Mesenchymal stem cell (in vitro differentiated cells and primary cell): ENCODE measurements at regions not wholly inside any gene's neighbourhood (a gene's known extent, or its start where the extent isn't known, plus 50 kb on each side); places are given as distances from the start of the nearest gene placed in this dataset.

Experiments used
- DNase-seq: peaks from one replicate; pipeline ENCODE4 v3.0.0-alpha.2; 2013
- H2AFZ ChIP-seq: one replicate; pipeline ENCODE4 v1.6.1; 2013; ENCODE audit warnings: low read depth, mild to moderate bottlenecking, control low read depth, inconsistent platforms, low read length, moderate library complexity
- H2AK5ac ChIP-seq: 2 replicates; pipeline ENCODE4 v1.6.1; 2013; ENCODE audit warnings: low read length, moderate library complexity, mild to moderate bottlenecking, inconsistent platforms; ENCODE audit not compliant: severe bottlenecking
- H2BK120ac ChIP-seq: one replicate; pipeline ENCODE4 v1.6.1; 2013; ENCODE audit warnings: low read depth, mild to moderate bottlenecking, inconsistent platforms, low read length, moderate library complexity
- H2BK12ac ChIP-seq, 2 experiments: one replicate each; pipeline ENCODE4 v1.6.1; 2013; ENCODE audit warnings: inconsistent platforms in 2 of 2, low read length in 2 of 2, mild to moderate bottlenecking in 2 of 2, moderate library complexity in 2 of 2, control low read depth in 1 of 2
- H2BK15ac ChIP-seq: one replicate; pipeline ENCODE4 v1.6.1; 2013; ENCODE audit warnings: mild to moderate bottlenecking, low read depth, inconsistent platforms; ENCODE audit not compliant: poor library complexity, severe bottlenecking
- H2BK5ac ChIP-seq: 2 replicates; pipeline ENCODE4 v1.6.1; 2013; ENCODE audit warnings: low read depth, mild to moderate bottlenecking, low read length, control low read depth, inconsistent platforms; ENCODE audit not compliant: poor library complexity, severe bottlenecking
- H3K14ac ChIP-seq, 2 experiments: one replicate each; pipeline ENCODE4 v1.6.1; 2013; ENCODE audit warnings: inconsistent platforms in 2 of 2, low read length in 2 of 2, control low read depth in 1 of 2, mild to moderate bottlenecking in 1 of 2, moderate library complexity in 1 of 2
- H3K18ac ChIP-seq, 2 experiments: one replicate each; pipeline ENCODE4 v1.6.1; 2013; ENCODE audit warnings: inconsistent platforms in 2 of 2, low read length in 2 of 2, control low read depth in 1 of 2, low read depth in 1 of 2, mild to moderate bottlenecking in 1 of 2
- H3K23ac ChIP-seq, 2 experiments: one replicate each; pipeline ENCODE4 v1.6.1; 2013; ENCODE audit warnings: inconsistent platforms in 2 of 2, low read length in 2 of 2, mild to moderate bottlenecking in 2 of 2, moderate library complexity in 2 of 2, control low read depth in 1 of 2
- H3K27ac ChIP-seq: 2 replicates; pipeline ENCODE4 v1.5.1; 2013; ENCODE audit warnings: mild to moderate bottlenecking, moderate library complexity, low read length, control low read depth, inconsistent platforms; ENCODE audit not compliant: poor library complexity, severe bottlenecking
- H3K27me3 ChIP-seq, 2 experiments: 2 replicates each; pipeline versions ENCODE4 v1.6.1 to v1.7.0; 2013; ENCODE audit warnings: low read length in 2 of 2, mild to moderate bottlenecking in 2 of 2, moderate library complexity in 2 of 2, control low read depth in 1 of 2, inconsistent platforms in 1 of 2; ENCODE audit not compliant: control insufficient read depth in 1 of 2, insufficient read depth in 1 of 2
- H3K36me3 ChIP-seq, 2 experiments: 2 replicates each; pipeline versions ENCODE4 v1.6.1 to v1.7.0; 2013; ENCODE audit warnings: low read length in 2 of 2, control low read depth in 1 of 2, inconsistent platforms in 1 of 2, low read depth in 1 of 2, mild to moderate bottlenecking in 1 of 2; ENCODE audit not compliant: insufficient read depth in 2 of 2, control insufficient read depth in 1 of 2
- H3K4ac ChIP-seq, 2 experiments: one replicate each; pipeline ENCODE4 v1.6.1; 2013; ENCODE audit warnings: inconsistent platforms in 2 of 2, low read length in 2 of 2, mild to moderate bottlenecking in 2 of 2, moderate library complexity in 2 of 2, control low read depth in 1 of 2, low read depth in 1 of 2
- H3K4me1 ChIP-seq: 2 replicates; pipeline ENCODE4 v1.6.1; 2013; ENCODE audit warnings: low read depth, low read length, control low read depth; ENCODE audit not compliant: control insufficient read depth, insufficient read depth
- H3K4me2 ChIP-seq: 2 replicates; pipeline ENCODE4 v1.6.1; 2013; ENCODE audit warnings: low read length, mild to moderate bottlenecking, inconsistent platforms; ENCODE audit not compliant: poor library complexity, severe bottlenecking
- H3K4me3 ChIP-seq, 2 experiments: 2 replicates each; pipeline versions ENCODE4 v1.5.1 to v1.7.0; 2013; ENCODE audit warnings: low read length in 2 of 2, mild to moderate bottlenecking in 2 of 2, control low read depth in 1 of 2, low read depth in 1 of 2; ENCODE audit not compliant: insufficient read depth in 1 of 2
- H3K79me1 ChIP-seq: replicated peaks from 2 replicates; pipeline ENCODE4 v1.6.1; 2013; ENCODE audit warnings: mild to moderate bottlenecking, control low read depth, low read length, inconsistent platforms; ENCODE audit not compliant: poor library complexity, severe bottlenecking
- H3K9ac ChIP-seq: 2 replicates; pipeline ENCODE4 v1.7.0; 2013; ENCODE audit warnings: mild to moderate bottlenecking, low read length, moderate library complexity
- H3K9me3 ChIP-seq: 2 replicates; pipeline ENCODE4 v1.7.0; 2013; ENCODE audit warnings: mild to moderate bottlenecking, low read length; ENCODE audit not compliant: control insufficient read depth
- H4K8ac ChIP-seq: one replicate; pipeline ENCODE4 v1.6.1; 2013; ENCODE audit warnings: inconsistent platforms, mild to moderate bottlenecking, low read length, moderate library complexity
- H4K91ac ChIP-seq: one replicate; pipeline ENCODE4 v1.6.1; 2013; ENCODE audit warnings: mild to moderate bottlenecking, low read length, inconsistent platforms
- WGBS: methylation state at CpG from one replicate; pipeline ENCODE4 v1.1.7; 2013; ENCODE audit warnings: mixed read lengths; 5-methylcytosine and 5-hydroxymethylcytosine counted together

DNA sequence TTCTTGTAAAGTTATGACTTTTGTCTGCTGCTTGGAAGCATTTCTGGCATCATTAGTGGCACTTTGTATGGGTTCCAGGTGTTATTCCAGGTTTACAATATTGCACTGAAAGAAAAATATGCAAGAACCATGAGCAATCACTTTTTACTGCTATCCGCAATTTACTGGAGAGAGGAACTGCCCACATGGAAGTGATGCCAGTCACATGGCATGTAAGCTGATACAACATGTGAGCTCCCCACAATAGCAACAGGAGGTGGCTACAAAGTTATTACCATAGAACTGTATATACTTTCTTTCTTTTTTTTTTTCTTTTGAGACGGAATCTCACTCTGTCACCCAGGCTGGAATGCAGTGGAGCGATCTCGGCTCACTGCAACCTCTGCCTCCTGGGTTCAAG, 1012.1 kb downstream of the BCL11B start:
- no peaks in the 10 kb centered on the region for H3K9me3 ChIP-seq
- H2BK5ac ChIP-seq: no peak overlapping the region
- no peaks in the 10 kb centered on the region for H3K4me1 ChIP-seq
- no peak overlapping the region for H3K4ac ChIP-seq
- H3K27ac ChIP-seq: no peak overlapping the region
- H2AK5ac ChIP-seq: no peak overlapping the region
- H3K4me3 ChIP-seq: no peak overlapping the region
- no peaks in the 10 kb centered on the region for H3K79me1 ChIP-seq
- H2AFZ ChIP-seq: no peak overlapping the region
- no peak for DNase-seq
- no peaks in the 10 kb centered on the region for H3K36me3 ChIP-seq
- no peak overlapping the region for H2BK120ac ChIP-seq
- H3K27me3 ChIP-seq: no peaks in the 10 kb centered on the region
- no peak overlapping the region for H3K14ac ChIP-seq
- no peak overlapping the region for H4K91ac ChIP-seq
- H3K9ac ChIP-seq: no peak overlapping the region
- WGBS: 84% methylated on average over 4 of the region's 4 CpGs
- no peak overlapping the region for H3K4me2 ChIP-seq
- H3K23ac ChIP-seq: no peak overlapping the region
- no peak overlapping the region for H2BK15ac ChIP-seq
- no peak overlapping the region for H3K18ac ChIP-seq
- H4K8ac ChIP-seq: no peak overlapping the region
- no peak overlapping the region for H2BK12ac ChIP-seq

DNA sequence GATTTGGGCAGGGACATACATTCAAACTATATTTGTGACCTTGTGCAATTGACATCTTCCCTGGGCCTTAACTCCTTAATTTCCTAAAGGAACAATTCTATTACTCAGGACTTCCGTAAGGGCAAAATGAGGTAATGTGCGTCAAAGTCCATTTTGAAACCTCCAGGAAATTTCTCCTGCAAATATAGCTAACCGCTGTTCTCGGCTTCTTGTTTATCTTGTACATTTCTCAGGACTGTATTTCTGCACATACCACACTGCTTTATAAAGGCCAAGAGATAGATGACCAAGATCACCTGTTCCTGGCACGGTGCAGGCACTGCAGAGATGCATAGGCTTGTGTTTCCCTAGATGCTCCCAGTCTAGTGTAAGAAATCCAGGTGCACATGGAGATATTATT, 1009.4 kb downstream of the BCL11B start:
- Histone ChIP-seq H3K4me2 (no peak overlapping the region), H3K14ac (no peak overlapping the region), H2BK15ac (no peak overlapping the region), H4K8ac (no peak overlapping the region), H3K27me3 (no peaks in the 10 kb centered on the region), H3K4ac (no peak overlapping the region), H3K9me3 (peaks cover 4% of the 10 kb centered on the region), H4K91ac (no peak overlapping the region), H3K9ac (no peak overlapping the region), H3K27ac (no peak overlapping the region), H3K36me3 (no peaks in the 10 kb centered on the region), H3K18ac (no peak overlapping the region), H2BK120ac (no peak overlapping the region), H2AFZ (no peak overlapping the region), H3K4me1 (no peaks in the 10 kb centered on the region), H2BK12ac (no peak overlapping the region), H2AK5ac (no peak overlapping the region), H3K4me3 (no peak overlapping the region), H3K79me1 (no peaks in the 10 kb centered on the region), H2BK5ac (no peak overlapping the region), H3K23ac (no peak overlapping the region)
- 80% methylated on average over 5 of the region's 5 CpGs for WGBS
- no peak for DNase-seq

DNA sequence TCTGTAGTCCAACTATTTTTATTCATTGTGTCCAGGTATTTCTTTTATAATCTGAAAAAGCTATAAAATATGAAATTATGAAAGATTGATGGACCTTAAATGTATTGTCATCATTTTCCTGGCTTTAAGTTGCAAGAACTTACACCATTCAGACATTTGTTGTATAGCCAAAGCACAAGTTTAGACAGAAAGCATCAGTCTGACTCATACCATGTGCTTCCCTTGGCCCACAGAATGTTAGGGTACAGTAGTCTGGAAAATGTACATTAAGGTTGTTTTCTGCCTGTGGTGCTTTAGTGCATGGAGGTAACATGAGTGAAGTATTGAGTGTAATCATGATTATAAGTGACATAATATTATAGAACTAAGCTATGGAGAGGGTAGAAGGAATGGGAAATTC, 1002.5 kb downstream of the BCL11B start:
- no peak overlapping the region for H3K4ac ChIP-seq

DNA sequence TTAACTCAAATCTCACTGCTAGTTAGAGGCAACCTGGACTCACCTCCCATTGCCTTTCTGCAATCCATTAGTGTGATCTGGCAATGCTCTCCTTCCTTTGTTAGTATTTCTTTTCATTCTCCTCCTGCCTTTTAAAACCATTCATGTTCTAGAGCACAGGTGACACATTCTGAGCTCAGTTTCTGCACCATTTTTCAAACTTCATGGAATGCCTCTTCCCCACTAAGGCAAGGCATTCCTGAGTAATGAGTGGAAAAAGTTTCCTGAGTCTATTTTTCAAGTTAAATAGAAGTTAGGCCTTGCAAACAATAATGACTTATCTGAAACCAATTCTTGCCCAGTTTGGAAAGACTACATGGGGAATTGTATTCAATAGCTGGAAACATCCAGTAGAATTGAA, 1001.8 kb downstream of the BCL11B start:
- no peaks in the 10 kb centered on the region for H3K27me3 ChIP-seq
- H3K14ac ChIP-seq: no peak overlapping the region
- H3K79me1 ChIP-seq: no peaks in the 10 kb centered on the region
- no peak overlapping the region for H3K18ac ChIP-seq
- no peak overlapping the region for H2BK120ac ChIP-seq
- H3K4ac ChIP-seq: no peak overlapping the region
- H3K27ac ChIP-seq: no peak overlapping the region
- H2BK15ac ChIP-seq: no peak overlapping the region
- H3K9me3 ChIP-seq: peaks cover 15% of the 10 kb centered on the region
- H4K91ac ChIP-seq: no peak overlapping the region
- DNase-seq: no peak
- no peak overlapping the region for H4K8ac ChIP-seq
- H2BK5ac ChIP-seq: no peak overlapping the region
- H3K4me3 ChIP-seq: no peak overlapping the region
- no peak overlapping the region for H2AK5ac ChIP-seq
- H3K23ac ChIP-seq: no peak overlapping the region
- no peak overlapping the region for H3K4me2 ChIP-seq
- H3K9ac ChIP-seq: no peak overlapping the region
- no peaks in the 10 kb centered on the region for H3K4me1 ChIP-seq
- H2AFZ ChIP-seq: no peak overlapping the region
- H2BK12ac ChIP-seq: no peak overlapping the region
- no peaks in the 10 kb centered on the region for H3K36me3 ChIP-seq

More for the DNA sequence above, 1002.5 kb downstream of the BCL11B start:
- Histone ChIP-seq H2BK120ac (no peak overlapping the region), H3K27me3 (no peaks in the 10 kb centered on the region), H3K23ac (no peak overlapping the region), H3K9me3 (peaks cover 15% of the 10 kb centered on the region), H3K4me3 (no peak overlapping the region), H4K91ac (no peak overlapping the region), H4K8ac (no peak overlapping the region), H3K27ac (no peak overlapping the region), H3K9ac (no peak overlapping the region), H2BK5ac (no peak overlapping the region), H3K4me1 (no peaks in the 10 kb centered on the region), H2AK5ac (no peak overlapping the region), H2BK15ac (no peak overlapping the region), H3K79me1 (no peaks in the 10 kb centered on the region), H3K4me2 (no peak overlapping the region), H3K36me3 (no peaks in the 10 kb centered on the region), H3K14ac (no peak overlapping the region), H3K18ac (no peak overlapping the region), H2BK12ac (no peak overlapping the region), H2AFZ (no peak overlapping the region)
- no peak for DNase-seq
